OCI-LY7 (cell line): ENCODE measurements at regions not wholly inside any gene's neighbourhood (a gene's known extent, or its start where the extent isn't known, plus 50 kb on each side); places are given as distances from the start of the nearest gene placed in this dataset.

Experiments
- BruUV-seq: library from RNA; stranded (reverse); fragments of 400-500 nt; replicated peaks from 2 replicates; lab custom pipeline; 2021; lab: Mats Ljungman, UMichigan
- CTCF ChIA-PET: fragments of 300-600 bp; sonication (Branson Sonifier 250); formaldehyde crosslinking; loops from one replicate; lab custom pipeline; 2022; ENCODE audit warnings: antibody characterized with exemption; ENCODE audit not compliant: unreplicated experiment; lab: Charles Lee
- POLR2A ChIA-PET: fragments of 300-600 bp; sonication (Branson Sonifier 250); formaldehyde crosslinking; loops from one replicate; lab custom pipeline; 2022; ENCODE audit warnings: antibody characterized with exemption; lab: Charles Lee
- DNase-seq: peaks from one replicate; pipeline ENCODE4 v3.0.0-alpha.2; 2015; ENCODE audit warnings: low spot score
- H2AFZ ChIP-seq: fragments of 200-600 bp; sonication (generic), shearing (Covaris generic); 2 replicates; pipeline ENCODE4 v1.6.1; 2014; ENCODE audit warnings: mild to moderate bottlenecking, antibody characterized with exemption, low read length, moderate library complexity
- H3K27ac ChIP-seq: fragments of 200-600 bp; sonication (generic); 2 replicates; pipeline ENCODE4 v1.5.1; 2014; ENCODE audit warnings: mixed run types, low read depth, mild to moderate bottlenecking, moderate library complexity, low read length, inconsistent platforms; ENCODE audit not compliant: poor library complexity, severe bottlenecking
- H3K36me3 ChIP-seq: fragments of 200-600 bp; sonication (generic); 2 replicates; pipeline ENCODE4 v1.6.1; 2014; ENCODE audit warnings: mild to moderate bottlenecking, antibody characterized with exemption, low read length, moderate library complexity, mixed read lengths; ENCODE audit not compliant: insufficient read depth
- H3K4me1 ChIP-seq: fragments of 200-600 bp; sonication (generic); 2 replicates; pipeline ENCODE4 v1.5.1; 2014; ENCODE audit warnings: mild to moderate bottlenecking, low read length; ENCODE audit not compliant: insufficient read depth, poor library complexity, severe bottlenecking
- H3K4me2 ChIP-seq: fragments of 200-600 bp; sonication (generic); 2 replicates; pipeline ENCODE4 v1.6.1; 2014; ENCODE audit warnings: mild to moderate bottlenecking, low read length
- H3K4me3 ChIP-seq: fragments of 200-600 bp; sonication (generic); 2 replicates; pipeline ENCODE4 v1.5.1; 2014; ENCODE audit warnings: mild to moderate bottlenecking, low read depth, low read length; ENCODE audit not compliant: poor library complexity, severe bottlenecking
- H3K79me2 ChIP-seq: fragments of 200-600 bp; sonication (generic); 2 replicates; pipeline ENCODE4 v1.6.1; 2016; ENCODE audit warnings: low read depth, mild to moderate bottlenecking, low read length, moderate library complexity, mixed read lengths; ENCODE audit not compliant: insufficient read depth
- H3K9me2 ChIP-seq: fragments of 200-600 bp; sonication (generic); 2 replicates; pipeline ENCODE4 v1.6.1; 2016; ENCODE audit warnings: mild to moderate bottlenecking, low read length, mixed read lengths; ENCODE audit not compliant: insufficient read depth
- H3K9me3 ChIP-seq: fragments of 200-600 bp; sonication (generic); 2 replicates; pipeline ENCODE4 v1.6.1; 2014; ENCODE audit warnings: mild to moderate bottlenecking, mixed run types, low read length, mixed read lengths
- H4K20me1 ChIP-seq: fragments of 200-600 bp; sonication (generic); 2 replicates; pipeline ENCODE4 v1.6.1; 2014; ENCODE audit warnings: mild to moderate bottlenecking, antibody characterized with exemption, low read length, moderate library complexity, mixed read lengths; ENCODE audit not compliant: insufficient read depth
- CTCF ChIP-seq: fragments of 200-600 bp; sonication (generic); conservative IDR thresholded peaks from 2 replicates; pipeline ENCODE4 v1.5.1; 2014; ENCODE audit warnings: mild to moderate bottlenecking, antibody characterized with exemption, low read length, moderate library complexity, mixed read lengths
- EZH2phosphoT487 ChIP-seq: fragments of 200-600 bp; sonication (generic); IDR thresholded peaks from 2 replicates; pipeline ENCODE4 v1.6.1; 2018; ENCODE audit warnings: low read depth, borderline replicate concordance, mild to moderate bottlenecking, mixed run types, antibody characterized with exemption, low read length, moderate library complexity, mixed read lengths
- intact Hi-C: fragments of 100-400 bp; cut with micrococcal nuclease; formaldehyde crosslinking; loops from one replicate; pipeline ENCODE4 v1.10.0; 2022; ENCODE audit not compliant: unreplicated experiment

GRCh38 chr10:71069909-71070666, 142.3 kb upstream of the UNC5B start:
- H2AFZ ChIP-seq: no peak overlapping the region
- no peaks in the 10 kb centered on the region for H3K9me2 ChIP-seq
- POLR2A ChIA-PET: no interaction called here
- intact Hi-C loops: no loop called here
- no peaks in the 10 kb centered on the region for H4K20me1 ChIP-seq
- CTCF ChIA-PET: no interaction called here
- H3K4me1 ChIP-seq: no peaks in the 10 kb centered on the region
- H3K4me2 ChIP-seq: no peak overlapping the region
- DNase-seq: no peak
- H3K36me3 ChIP-seq: no peaks in the 10 kb centered on the region
- no peak overlapping the region for H3K4me3 ChIP-seq
- no peak for TF ChIP-seq CTCF
- TF ChIP-seq EZH2phosphoT487: no peak
- H3K27ac ChIP-seq: no peak overlapping the region
- no peaks in the 10 kb centered on the region for H3K79me2 ChIP-seq
- H3K9me3 ChIP-seq: no peaks in the 10 kb centered on the region
- BruUV-seq: no TSS peak

GRCh38 chr10:71070741-71071140, 141.6 kb upstream of the UNC5B start:
- no TSS peak for BruUV-seq
- TF ChIP-seq CTCF (no peak), EZH2phosphoT487 (no peak)
- Histone ChIP-seq H4K20me1 (no peaks in the 10 kb centered on the region), H3K79me2 (no peaks in the 10 kb centered on the region), H3K36me3 (no peaks in the 10 kb centered on the region), H2AFZ (no peak overlapping the region), H3K27ac (no peak overlapping the region), H3K4me1 (no peaks in the 10 kb centered on the region), H3K4me2 (no peak overlapping the region), H3K4me3 (no peak overlapping the region), H3K9me3 (no peaks in the 10 kb centered on the region), H3K9me2 (no peaks in the 10 kb centered on the region)
- intact Hi-C loops: no loop called here
- no peak for DNase-seq
- CTCF ChIA-PET: no interaction called here
- POLR2A ChIA-PET: no interaction called here

- Histone ChIP-seq H2AFZ (no peak overlapping the region), H3K79me2 (no peaks in the 10 kb centered on the region), H3K4me3 (no peak overlapping the region), H4K20me1 (no peaks in the 10 kb centered on the region), H3K36me3 (no peaks in the 10 kb centered on the region), H3K4me1 (no peaks in the 10 kb centered on the region), H3K9me3 (no peaks in the 10 kb centered on the region), H3K9me2 (no peaks in the 10 kb centered on the region), H3K27ac (no peak overlapping the region), H3K4me2 (no peak overlapping the region)
- intact Hi-C loops: no loop called here
- ChIA-PET CTCF (no interaction called here), POLR2A (no interaction called here)
- DNase-seq: no peak
- BruUV-seq: no TSS peak
- TF ChIP-seq EZH2phosphoT487 (no peak), CTCF (no peak)
Observed at GRCh38 chr10:71072131-71072822, 140.1 kb upstream of the UNC5B start.
